HCT116 (cell line): ENCODE measurements at regions not wholly inside any gene's neighbourhood (a gene's known extent, or its start where the extent isn't known, plus 50 kb on each side); places are given as distances from the start of the nearest gene placed in this dataset.

Experiments
- ATAC-seq: fragments of 200-7000 bp; cut with Tn5 transposase; 2 replicates; pipeline ENCODE4 v1.9.1; 2020; ENCODE audit warnings: mild to moderate bottlenecking, moderate library complexity
- BruUV-seq: library from RNA; stranded (reverse); fragments of 400-500 nt; replicated peaks from 2 replicates; lab custom pipeline; 2021; lab: Mats Ljungman, UMichigan
- CTCF ChIA-PET: fragments of 300-600 bp; sonication (Branson Sonifier 250); formaldehyde crosslinking; loops from one replicate; lab custom pipeline; 2021; ENCODE audit warnings: antibody characterized with exemption; lab: Charles Lee
- POLR2A ChIA-PET: fragments of 300-600, 350-600 bp; sonication (Branson Sonifier 250); formaldehyde crosslinking; loops from one replicate; lab custom pipeline; 2021; ENCODE audit warnings: antibody characterized with exemption; lab: Charles Lee
- RAD21 ChIA-PET, 2 experiments: fragments of 300-600 bp; sonication (Branson Sonifier 250); formaldehyde crosslinking; loops; one replicate each; lab custom pipeline; 2023; ENCODE audit warnings: low total read pairs in 2 of 2; ENCODE audit not compliant: uncharacterized antibody in 2 of 2, unreplicated experiment in 2 of 2, low non-redundant PET in 1 of 2; lab: Charles Lee
- DNase-seq: peaks from one replicate; pipeline ENCODE4 v3.0.0-alpha.2; 2010; ENCODE audit warnings: low read depth, low spot score
- H2AFZ ChIP-seq: fragments of 200-600 bp; shearing (Covaris generic), sonication (generic); 2 replicates; pipeline ENCODE4 v1.6.1; 2017; ENCODE audit warnings: low read depth, mixed run types, mixed read lengths, antibody characterized with exemption, low read length; ENCODE audit not compliant: poor library complexity, severe bottlenecking
- H3K27ac ChIP-seq: 2 replicates; pipeline ENCODE4 v1.5.1; 2012; ENCODE audit warnings: low read depth, low read length
- H3K27me3 ChIP-seq: fragments of 200-600 bp; sonication (generic); 2 replicates; pipeline ENCODE4 v1.6.1; 2016; ENCODE audit warnings: mixed run types, low read length, mixed read lengths; ENCODE audit not compliant: insufficient read depth
- H3K36me3 ChIP-seq, 2 experiments: fragments of 200-500 bp in 1 of 2; fragments of 200-600 bp in 1 of 2; sonication (Bioruptor generic) in 1 of 2; sonication (generic) in 1 of 2; 2 replicates each; pipeline versions ENCODE4 v1.5.1 to v1.6.1; 2014 to 2016; ENCODE audit warnings: low read length in 2 of 2, inconsistent platforms in 1 of 2, mixed read lengths in 1 of 2, mixed run types in 1 of 2; ENCODE audit not compliant: insufficient read depth in 2 of 2, control insufficient read depth in 1 of 2
- H3K4me1 ChIP-seq, 2 experiments: fragments of 200-600 bp in 1 of 2; sonication (generic) in 1 of 2; 2 replicates each; pipeline versions ENCODE4 v1.5.1 to v1.6.1; 2012 to 2017; ENCODE audit warnings: low read length in 2 of 2, inconsistent platforms in 1 of 2, mild to moderate bottlenecking in 1 of 2, mixed read lengths in 1 of 2, mixed run types in 1 of 2, moderate library complexity in 1 of 2; ENCODE audit not compliant: insufficient read depth in 2 of 2, control insufficient read depth in 1 of 2
- H3K4me2 ChIP-seq: fragments of 200-600 bp; sonication (generic); 2 replicates; pipeline ENCODE4 v1.6.1; 2017; ENCODE audit warnings: mixed run types, low read length, mixed read lengths
- H3K4me3 ChIP-seq, 2 experiments: fragments of 200-600 bp in 1 of 2; sonication (generic) in 1 of 2; replicated peaks in 1 of 2; 2 replicates each; pipeline ENCODE4 v1.5.1; 2011 to 2016; ENCODE audit warnings: low read length in 2 of 2, control low read depth in 1 of 2, low read depth in 1 of 2, mild to moderate bottlenecking in 1 of 2, mixed read lengths in 1 of 2, mixed run types in 1 of 2
- H3K79me2 ChIP-seq: fragments of 200-600 bp; sonication (generic); 2 replicates; pipeline ENCODE4 v1.6.1; 2017; ENCODE audit warnings: mild to moderate bottlenecking, mixed run types, low read length, moderate library complexity, mixed read lengths; ENCODE audit not compliant: insufficient read depth
- H3K9ac ChIP-seq: fragments of 200-600 bp; sonication (generic); 2 replicates; pipeline ENCODE4 v1.6.1; 2016; ENCODE audit warnings: low read length, mixed read lengths
- H3K9me2 ChIP-seq: fragments of 200-600 bp; sonication (generic), shearing (Covaris generic); 2 replicates; pipeline ENCODE4 v1.6.1; 2017; ENCODE audit warnings: mixed run types, mild to moderate bottlenecking, moderate library complexity; ENCODE audit not compliant: insufficient read depth
- H3K9me3 ChIP-seq, 2 experiments: fragments of 200-500 bp in 1 of 2; fragments of 200-600 bp in 1 of 2; sonication (Bioruptor generic) in 1 of 2; sonication (generic) in 1 of 2; 2 replicates each; pipeline ENCODE4 v1.6.1; 2014 to 2017; ENCODE audit warnings: low read length in 2 of 2, mixed read lengths in 2 of 2, inconsistent platforms in 1 of 2, low read depth in 1 of 2, mild to moderate bottlenecking in 1 of 2, mixed run types in 1 of 2, moderate library complexity in 1 of 2; ENCODE audit not compliant: control insufficient read depth in 1 of 2, insufficient read depth in 1 of 2
- H4K20me1 ChIP-seq: fragments of 200-600 bp; sonication (generic), shearing (Covaris generic); 2 replicates; pipeline ENCODE4 v1.6.1; 2017; ENCODE audit warnings: mixed run types, mild to moderate bottlenecking, moderate library complexity; ENCODE audit not compliant: insufficient read depth
- ATF3 ChIP-seq: IDR thresholded peaks from 2 replicates; pipeline ENCODE4 v1.6.1; 2012
- CBX3 ChIP-seq: IDR thresholded peaks from 2 replicates; pipeline ENCODE4 v1.6.1; 2012; ENCODE audit warnings: low read depth
- EGR1 ChIP-seq: IDR thresholded peaks from 2 replicates; pipeline ENCODE4 v1.6.1; 2012; ENCODE audit warnings: low read depth
- EZH2 ChIP-seq: fragments of 200-600 bp; sonication (generic); IDR thresholded peaks from 2 replicates; pipeline ENCODE4 v1.6.1; 2017; ENCODE audit warnings: antibody characterized with exemption, mixed run types
- EZH2phosphoT487 ChIP-seq: fragments of 200-600 bp; IDR thresholded peaks from 2 replicates; pipeline ENCODE4 v1.6.1; 2018; ENCODE audit warnings: antibody characterized with exemption, borderline replicate concordance
- MAX ChIP-seq: IDR thresholded peaks from 2 replicates; pipeline ENCODE4 v1.6.1; 2012
- POLR2AphosphoS5 ChIP-seq: IDR thresholded peaks from 2 replicates; pipeline ENCODE4 v1.6.1; 2011; ENCODE audit warnings: mild to moderate bottlenecking, low read depth, low read length, moderate library complexity
- RAD21 ChIP-seq: IDR thresholded peaks from 2 replicates; pipeline ENCODE4 v1.6.1; 2012; ENCODE audit warnings: low read depth, mild to moderate bottlenecking
- SRF ChIP-seq: IDR thresholded peaks from 2 replicates; pipeline ENCODE4 v1.6.1; 2012; ENCODE audit warnings: low read depth
- ZNF274 ChIP-seq: fragments of 200-500 bp; sonication (Bioruptor generic); IDR thresholded peaks from 2 replicates; pipeline ENCODE4 v1.6.1; 2014; ENCODE audit warnings: mild to moderate bottlenecking, low read depth, low read length, inconsistent platforms
- intact Hi-C: fragments of 100-400 bp; cut with micrococcal nuclease; formaldehyde crosslinking; loops from 2 replicates; pipeline ENCODE4 v1.10.0; 2022
- TF ChIP-seq, protein P1 (sequence below): IDR thresholded peaks from 2 replicates; pipeline ENCODE4 v1.6.1; 2011; ENCODE audit warnings: mild to moderate bottlenecking, low read length, moderate library complexity; ENCODE audit not compliant: insufficient replicate concordance; ENCODE audit errors: extremely low read depth

GRCh38 chr7:155382802-155383171, 75.1 kb upstream of the EN2 start:
- Histone ChIP-seq H3K79me2 (no peaks in the 10 kb centered on the region), H3K9me2 (no peaks in the 10 kb centered on the region), H2AFZ (no peak overlapping the region), H3K4me3 (no peak overlapping the region), H4K20me1 (no peaks in the 10 kb centered on the region), H3K27me3 (peaks cover 18% of the 10 kb centered on the region), H3K27ac (no peak overlapping the region), H3K9me3 (no peaks in the 10 kb centered on the region), H3K36me3 (no peaks in the 10 kb centered on the region), H3K4me1 (peaks cover 0 to 4% of the 10 kb centered on the region in 2 experiments; a peak in 2 of 4 replicates), H3K9ac (no peak overlapping the region), H3K4me2 (no peak overlapping the region)
- no TSS peak for BruUV-seq
- CTCF ChIA-PET = no interaction called here
- TF ChIP-seq EGR1 = no peak
- no peak for TF ChIP-seq EZH2
- no peak for TF ChIP-seq SRF
- TF ChIP-seq POLR2AphosphoS5 = no peak
- no peak for TF ChIP-seq EZH2phosphoT487
- no peak for TF ChIP-seq RAD21
- RAD21 ChIA-PET = no interaction called here
- DNase-seq (no peak), ATAC-seq (no peak)
- POLR2A ChIA-PET = no interaction called here
- intact Hi-C loops = loop anchor here (10.0 kb wide), 1 partner anchor 152 kb away; no protein-coding TSS in a partner anchor

- CTCF ChIA-PET = no interaction called here
- peaks cover 9% of the 10 kb centered on the region for H3K27me3 ChIP-seq
- intact Hi-C loops = loop anchor here (10.0 kb wide), 1 partner anchor 151 kb away; no protein-coding TSS in a partner anchor
Measured at GRCh38 chr7:155383756-155384491, 74.0 kb upstream of the EN2 start.

More at GRCh38 chr7:155383756-155384491, 74.0 kb upstream of the EN2 start:
- ChIA-PET RAD21 (no interaction called here), POLR2A (no interaction called here)
- no peak overlapping the region for H3K4me3 ChIP-seq
- no peaks in the 10 kb centered on the region for H3K9me2 ChIP-seq
- ATAC-seq (no peak), DNase-seq (no peak)
- H3K79me2 ChIP-seq = no peaks in the 10 kb centered on the region
- TF ChIP-seq CBX3 = no peak
- TF ChIP-seq MAX = no peak
- no peak for TF ChIP-seq ATF3
- no peak for TF ChIP-seq EZH2
- no peak for TF ChIP-seq ZNF274
- TF ChIP-seq EZH2phosphoT487 = no peak
- TF ChIP-seq EGR1 = no peak
- TF ChIP-seq, protein P1, sequence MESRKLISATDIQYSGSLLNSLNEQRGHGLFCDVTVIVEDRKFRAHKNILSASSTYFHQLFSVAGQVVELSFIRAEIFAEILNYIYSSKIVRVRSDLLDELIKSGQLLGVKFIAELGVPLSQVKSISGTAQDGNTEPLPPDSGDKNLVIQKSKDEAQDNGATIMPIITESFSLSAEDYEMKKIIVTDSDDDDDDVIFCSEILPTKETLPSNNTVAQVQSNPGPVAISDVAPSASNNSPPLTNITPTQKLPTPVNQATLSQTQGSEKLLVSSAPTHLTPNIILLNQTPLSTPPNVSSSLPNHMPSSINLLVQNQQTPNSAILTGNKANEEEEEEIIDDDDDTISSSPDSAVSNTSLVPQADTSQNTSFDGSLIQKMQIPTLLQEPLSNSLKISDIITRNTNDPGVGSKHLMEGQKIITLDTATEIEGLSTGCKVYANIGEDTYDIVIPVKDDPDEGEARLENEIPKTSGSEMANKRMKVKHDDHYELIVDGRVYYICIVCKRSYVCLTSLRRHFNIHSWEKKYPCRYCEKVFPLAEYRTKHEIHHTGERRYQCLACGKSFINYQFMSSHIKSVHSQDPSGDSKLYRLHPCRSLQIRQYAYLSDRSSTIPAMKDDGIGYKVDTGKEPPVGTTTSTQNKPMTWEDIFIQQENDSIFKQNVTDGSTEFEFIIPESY = no peak
- H3K27ac ChIP-seq = no peak overlapping the region
- H3K9me3 ChIP-seq = no peaks in the 10 kb centered on the region
- no TSS peak for BruUV-seq
- H4K20me1 ChIP-seq = no peaks in the 10 kb centered on the region
- no peak overlapping the region for H3K4me2 ChIP-seq
- H2AFZ ChIP-seq = no peak overlapping the region
- peaks cover 0 to 4% of the 10 kb centered on the region in 2 experiments; a peak in 2 of 4 replicates for H3K4me1 ChIP-seq
- no peak overlapping the region for H3K9ac ChIP-seq
- no peaks in the 10 kb centered on the region for H3K36me3 ChIP-seq
